K562 (cell line): ENCODE measurements at regions not wholly inside any gene's neighbourhood (a gene's known extent, or its start where the extent isn't known, plus 50 kb on each side); places are given as distances from the start of the nearest gene placed in this dataset.

Experiments
- ATAC-seq: fragments of 200-7000 bp; cut with Tn5 transposase; 3 replicates; pipeline ENCODE4 v1.9.1; 2020; ENCODE audit warnings: moderate library complexity
- BruUV-seq: library from RNA; stranded (reverse); fragments of 400-500 nt; replicated peaks from 2 replicates; lab custom pipeline; 2021; lab: Mats Ljungman, UMichigan
- CTCF ChIA-PET: fragments of 300-600 bp; formaldehyde crosslinking; extraction: SDS; loops from one replicate; lab custom pipeline; 2021; ENCODE audit warnings: low intra/inter-chr PET ratio; lab: Yijun Ruan, JAX
- POLR2A ChIA-PET: fragments of 300-600, 350-650 bp; sonication (Branson Sonifier 250); formaldehyde crosslinking; extraction: SDS; loops from one replicate; lab custom pipeline; 2021; ENCODE audit warnings: antibody characterized with exemption, inconsistent platforms; lab: Yijun Ruan, JAX
- DNase-seq, 4 experiments: peaks; one replicate each; pipeline versions ENCODE4 v3.0.0 to v3.0.0-alpha.2; 2011 to 2018; ENCODE audit warnings: low spot score in 3 of 4, mixed read lengths in 3 of 4; ENCODE audit errors: extremely low read depth in 1 of 4
- FAIRE-seq: peaks from 2 replicates; lab custom pipeline; 2011; peaks lifted over from hg19 to GRCh38; lab: Jason Lieb, UNC
- H2AFZ ChIP-seq: 2 replicates; pipeline ENCODE4 v1.6.0; 2011; ENCODE audit warnings: low read depth, low read length, control low read depth, inconsistent platforms
- H3K27ac ChIP-seq: fragments of 200-600 bp; 3 replicates; pipeline ENCODE4 v1.8.0; 2011; ENCODE audit warnings: low read depth, mild to moderate bottlenecking, control low read depth, inconsistent platforms, low read length, moderate library complexity, mixed read lengths; ENCODE audit errors: extremely low read depth
- H3K27me3 ChIP-seq, 2 experiments: fragments of 300-600 bp in 1 of 2; 2 replicates in 1 of 2; 3 replicates in 1 of 2; pipeline versions ENCODE4 v1.6.0 to v1.8.0; 2011; ENCODE audit warnings: inconsistent platforms in 2 of 2, low read length in 2 of 2, mild to moderate bottlenecking in 1 of 2, mixed read lengths in 1 of 2, moderate library complexity in 1 of 2; ENCODE audit not compliant: control insufficient read depth in 2 of 2, insufficient read depth in 2 of 2
- H3K36me3 ChIP-seq: fragments of 300-600 bp; 3 replicates; pipeline ENCODE4 v1.8.0; 2011; ENCODE audit warnings: mild to moderate bottlenecking, low read length, inconsistent platforms; ENCODE audit not compliant: control insufficient read depth, insufficient read depth
- H3K4me1 ChIP-seq, 2 experiments: fragments of 200-600 bp in 1 of 2; replicated peaks in 1 of 2; 2 replicates in 1 of 2; 3 replicates in 1 of 2; pipeline versions ENCODE4 v1.5.1 to v1.8.0; 2011; ENCODE audit warnings: inconsistent platforms in 2 of 2, low read length in 2 of 2, mild to moderate bottlenecking in 1 of 2, mixed read lengths in 1 of 2, moderate library complexity in 1 of 2; ENCODE audit not compliant: control insufficient read depth in 2 of 2, insufficient read depth in 2 of 2
- H3K4me2 ChIP-seq: 2 replicates; pipeline ENCODE4 v1.6.1; 2011; ENCODE audit warnings: low read length, control low read depth, inconsistent platforms, mixed read lengths; ENCODE audit not compliant: insufficient read depth
- H3K4me3 ChIP-seq: fragments of 200-600 bp; sonication (generic), shearing (Covaris generic); 2 replicates; pipeline ENCODE4 v1.5.1; 2016; ENCODE audit warnings: control low read depth, inconsistent platforms
- H3K79me2 ChIP-seq: fragments of 200-600 bp; 3 replicates; pipeline ENCODE4 v1.8.0; 2011; ENCODE audit warnings: low read length, inconsistent platforms; ENCODE audit not compliant: control insufficient read depth, insufficient read depth
- H3K9ac ChIP-seq, 2 experiments: 2 replicates each; pipeline versions ENCODE4 v1.6.0 to v1.6.1; 2011; ENCODE audit warnings: low read depth in 2 of 2, low read length in 2 of 2, control low read depth in 1 of 2, inconsistent platforms in 1 of 2, mild to moderate bottlenecking in 1 of 2, mixed read lengths in 1 of 2; ENCODE audit not compliant: insufficient read depth in 1 of 2
- H3K9me1 ChIP-seq: one replicate; pipeline ENCODE4 v1.6.0; 2011; ENCODE audit warnings: inconsistent platforms, mild to moderate bottlenecking, low read length, moderate library complexity; ENCODE audit not compliant: control insufficient read depth, insufficient read depth
- H3K9me3 ChIP-seq: replicated peaks from 2 replicates; pipeline ENCODE4 v1.5.1; 2011; ENCODE audit warnings: low read depth, low read length, inconsistent platforms; ENCODE audit not compliant: control insufficient read depth, insufficient read depth
- H4K20me1 ChIP-seq: replicated peaks from 2 replicates; pipeline ENCODE4 v1.6.1; 2011; ENCODE audit warnings: low read length, inconsistent platforms, mixed read lengths; ENCODE audit not compliant: control insufficient read depth, insufficient read depth
- AFF4 ChIP-seq: sonication (generic); formaldehyde crosslinking; IDR thresholded peaks from 2 replicates; pipeline ENCODE4 v1.8.0; 2023; ENCODE audit warnings: mild to moderate bottlenecking, missing genetic modification reagents
- HINFP ChIP-seq: fragments of 450-650 bp; conservative IDR thresholded peaks from 2 replicates; pipeline ENCODE4 v1.6.1; 2016; ENCODE audit warnings: missing genetic modification characterization, low read depth, mild to moderate bottlenecking, control low read depth, missing compliant biosample characterization
- KLF16 ChIP-seq: IDR thresholded peaks from 2 replicates; pipeline ENCODE4 v1.6.1; 2016; ENCODE audit warnings: antibody characterized with exemption
- SP2 ChIP-seq: IDR thresholded peaks from 2 replicates; pipeline ENCODE4 v1.6.1; 2011; ENCODE audit warnings: mild to moderate bottlenecking, low read depth, low read length, moderate library complexity; ENCODE audit not compliant: poor library complexity, severe bottlenecking; ENCODE audit errors: extremely low read depth
- ZBTB17 ChIP-seq: fragments of 450-650 bp; formaldehyde crosslinking; IDR thresholded peaks from 2 replicates; pipeline ENCODE4 v1.4.0; 2020; ENCODE audit warnings: mild to moderate bottlenecking
- ZBTB8A ChIP-seq: fragments of 450-650 bp; IDR thresholded peaks from 2 replicates; pipeline ENCODE4 v1.6.1; 2018; ENCODE audit warnings: mild to moderate bottlenecking, moderate library complexity; ENCODE audit not compliant: partially characterized antibody
- ZNF239 ChIP-seq: fragments of 250-450 bp; sonication (Bioruptor Pico); IDR thresholded peaks from 2 replicates; pipeline ENCODE4 v1.4.0; 2020; ENCODE audit warnings: mild to moderate bottlenecking
- ZNF785 ChIP-seq: fragments of 250-450 bp; sonication (Bioruptor Pico); IDR thresholded peaks from 2 replicates; pipeline ENCODE4 v1.4.0; 2020; ENCODE audit warnings: mild to moderate bottlenecking
- WGBS: fragments of 100-300 bp; shearing (Covaris generic); methylation state at CpG from one replicate; pipeline ENCODE4 v1.1.6; 2016; ENCODE audit warnings: low coverage, mixed read lengths; ENCODE audit not compliant: insufficient coverage; ENCODE audit errors: missing lambda C conversion rate; 5-methylcytosine and 5-hydroxymethylcytosine counted together
- in situ Hi-C: fragments of 300-500 bp; cut with MboI; formaldehyde crosslinking; loops from 4 replicates; pipeline ENCODE4 v1.15.0; 2018; ENCODE audit warnings: inconsistent platforms, mixed read lengths
- intact Hi-C: fragments of 100-400 bp; cut with micrococcal nuclease; formaldehyde crosslinking; loops from 2 replicates; pipeline ENCODE4 v1.14.2; 2022

DNA sequence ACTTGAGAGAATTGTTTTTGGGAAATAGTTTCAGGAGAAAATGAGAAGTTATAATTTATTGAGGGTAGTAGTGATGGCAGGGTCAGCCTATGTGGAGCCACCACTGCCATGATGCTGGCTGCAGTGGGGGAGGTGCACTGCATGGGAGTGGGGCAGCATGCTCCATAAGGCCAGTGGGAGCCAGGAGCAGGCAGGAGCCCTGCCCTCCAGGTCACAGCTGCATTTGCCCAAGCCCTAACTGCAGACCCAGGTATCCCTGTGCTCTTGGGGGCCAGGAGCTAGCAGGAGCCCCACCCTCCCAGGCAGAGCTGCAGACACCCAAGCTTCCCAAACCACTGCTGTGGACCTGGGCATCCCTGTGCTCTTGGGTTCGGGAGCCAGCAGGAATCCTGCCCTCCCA, 757.3 kb upstream of the CRIM1 start:
- DNase-seq (no peak), FAIRE-seq (no peak), ATAC-seq (no peak)
- in situ Hi-C loops, result no loop called here
- Histone ChIP-seq H3K4me2 (no peak overlapping the region), H3K9me3 (no peaks in the 10 kb centered on the region), H3K4me1 (no peaks in the 10 kb centered on the region), H3K79me2 (no peaks in the 10 kb centered on the region), H2AFZ (no peak overlapping the region), H3K4me3 (no peak overlapping the region), H3K27me3 (no peaks in the 10 kb centered on the region), H3K36me3 (no peaks in the 10 kb centered on the region), H3K9me1 (no peaks in the 10 kb centered on the region), H4K20me1 (no peaks in the 10 kb centered on the region), H3K9ac (no peak overlapping the region), H3K27ac (no peak overlapping the region)
- intact Hi-C loops, result no loop called here
- ChIA-PET CTCF (no interaction called here), POLR2A (interaction anchor here (0.7 kb wide), 1 partner anchor 301 kb away, joined by 3 read pairs; no protein-coding TSS in a partner anchor)
- 0% methylated on average over 1 of the region's 1 CpG for WGBS
- no peak for TF ChIP-seq KLF16
- TF ChIP-seq ZBTB8A, result no peak
- no peak for TF ChIP-seq SP2
- TF ChIP-seq ZNF239 (CRISPR knock-in tag), result no peak
- TF ChIP-seq AFF4, result no peak
- TF ChIP-seq ZBTB17 (CRISPR knock-in tag), result no peak
- TF ChIP-seq HINFP, result no peak
- no peak for TF ChIP-seq ZNF785 (CRISPR knock-in tag)
- BruUV-seq, result no TSS peak
